Gastrocnemius medialis (tissue), 4 donors: ENCODE measurements at regions not wholly inside any gene's neighbourhood (a gene's known extent, or its start where the extent isn't known, plus 50 kb on each side); places are given as distances from the start of the nearest gene placed in this dataset.
"Not testable (repeated sequence)": the region's sequence is repeated elsewhere in the genome, so short reads cannot be mapped to it uniquely, and the experiment has no call there.

Source experiments
- ATAC-seq, 2 donors: fragments of 150-250 bp; one replicate each; pipeline ENCODE4 v1.9.1; 2016
- DNase-seq, 2 donors: peaks; one replicate each; pipeline ENCODE4 v3.0.0-alpha.2; 2019
- H3K27ac ChIP-seq, 4 donors: fragments of 200-600 bp; sonication (generic); 1 replicate in 1 of 4; 2 replicates in 3 of 4; pipeline ENCODE4 v1.5.1; 2016 to 2018; ENCODE audit warnings: mild to moderate bottlenecking in 2 of 4, moderate library complexity in 1 of 4
- H3K27me3 ChIP-seq, 3 donors: fragments of 200-600 bp; sonication (generic) in 2 of 3; 1 replicate in 1 of 3; 2 replicates in 2 of 3; pipeline versions ENCODE4 v1.5.1 to v1.6.0; 2016 to 2019; ENCODE audit warnings: mild to moderate bottlenecking in 1 of 3, moderate library complexity in 1 of 3
- H3K36me3 ChIP-seq, 2 donors: fragments of 200-600 bp; sonication (generic) in 1 of 2; one replicate each; pipeline ENCODE4 v1.5.1; 2017 to 2018
- H3K4me1 ChIP-seq, 2 donors: fragments of 200-600 bp; sonication (generic) in 1 of 2; one replicate each; pipeline ENCODE4 v1.5.1; 2016 to 2017; ENCODE audit warnings: mild to moderate bottlenecking in 2 of 2
- H3K4me3 ChIP-seq, 4 donors: fragments of 200-600 bp; sonication (generic) in 3 of 4; 1 replicate in 1 of 4; 2 replicates in 3 of 4; pipeline ENCODE4 v1.5.1; 2016 to 2019; ENCODE audit warnings: mild to moderate bottlenecking in 2 of 4
- H3K9me3 ChIP-seq, 3 donors: fragments of 200-600 bp; sonication (generic) in 2 of 3; 1 replicate in 1 of 3; 2 replicates in 2 of 3; pipeline ENCODE4 v1.5.1; 2016 to 2019
- POLR2A ChIP-seq, 2 donors: fragments of 450-650 bp; IDR thresholded peaks; one replicate each; pipeline ENCODE4 v1.6.1; 2017; ENCODE audit warnings: antibody characterized with exemption in 2 of 2, mild to moderate bottlenecking in 2 of 2, moderate library complexity in 2 of 2
- in situ Hi-C, 4 donors: fragments of 200-750 bp; cut with MboI; loops; one replicate each; pipeline versions ENCODE4 v1.15.0 to v1.8.0; 2017; ENCODE audit warnings: low sequenced_read_pairs in 4 of 4
- intact Hi-C: fragments of 100-400 bp; cut with DNase I; formaldehyde crosslinking; loops from one replicate; pipeline ENCODE4 v1.15.1; 2023; ENCODE audit warnings: low total_unique reads
- TF ChIP-seq, protein P1 (sequence below), 5 experiments: fragments of 450-650 bp in 3 of 5; fragments of 200-600 bp in 2 of 5; sonication (generic) in 2 of 5; IDR thresholded peaks in 4 of 5; conservative IDR thresholded peaks in 1 of 5; 1 replicate in 4 of 5; 2 replicates in 1 of 5; pipeline ENCODE4 v1.5.1; 2016 to 2019; ENCODE audit warnings: antibody characterized with exemption in 5 of 5, mild to moderate bottlenecking in 3 of 5, moderate library complexity in 3 of 5

DNA sequence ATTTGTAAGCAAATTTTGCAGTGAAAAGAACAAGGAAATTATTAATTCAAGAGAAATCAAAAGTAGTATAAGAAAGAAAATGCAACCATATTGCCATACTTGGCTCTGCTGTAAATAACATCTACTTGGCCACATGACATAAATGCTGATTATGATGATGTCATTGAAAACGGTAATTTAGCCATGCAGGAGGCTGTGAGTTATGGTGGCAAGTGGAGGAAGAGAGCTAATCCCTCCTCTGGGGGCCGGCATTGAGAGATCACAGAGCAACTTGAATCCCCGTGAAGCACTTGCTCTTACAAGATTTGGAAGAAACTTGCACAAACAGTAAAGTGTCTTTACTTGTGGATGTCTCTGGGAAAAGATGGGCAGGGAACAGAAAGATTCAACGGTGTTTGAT is 456.6 kb downstream of the PREX1 start:
- in situ Hi-C loops: no loop called here
- no peaks in the 10 kb centered on the region for H3K36me3 ChIP-seq
- no peaks in the 10 kb centered on the region for H3K9me3 ChIP-seq
- H3K27ac ChIP-seq: no peak overlapping the region
- H3K27me3 ChIP-seq: peaks cover 0 to 15% (median 0%) of the 10 kb centered on the region in 3 donors
- intact Hi-C loops: no loop called here
- DNase-seq: no peak
- ATAC-seq: no peak
- H3K4me3 ChIP-seq: no peak overlapping the region
- TF ChIP-seq POLR2A (IDR thresholded peaks at IDR 0.05): no peak
- TF ChIP-seq, protein P1, sequence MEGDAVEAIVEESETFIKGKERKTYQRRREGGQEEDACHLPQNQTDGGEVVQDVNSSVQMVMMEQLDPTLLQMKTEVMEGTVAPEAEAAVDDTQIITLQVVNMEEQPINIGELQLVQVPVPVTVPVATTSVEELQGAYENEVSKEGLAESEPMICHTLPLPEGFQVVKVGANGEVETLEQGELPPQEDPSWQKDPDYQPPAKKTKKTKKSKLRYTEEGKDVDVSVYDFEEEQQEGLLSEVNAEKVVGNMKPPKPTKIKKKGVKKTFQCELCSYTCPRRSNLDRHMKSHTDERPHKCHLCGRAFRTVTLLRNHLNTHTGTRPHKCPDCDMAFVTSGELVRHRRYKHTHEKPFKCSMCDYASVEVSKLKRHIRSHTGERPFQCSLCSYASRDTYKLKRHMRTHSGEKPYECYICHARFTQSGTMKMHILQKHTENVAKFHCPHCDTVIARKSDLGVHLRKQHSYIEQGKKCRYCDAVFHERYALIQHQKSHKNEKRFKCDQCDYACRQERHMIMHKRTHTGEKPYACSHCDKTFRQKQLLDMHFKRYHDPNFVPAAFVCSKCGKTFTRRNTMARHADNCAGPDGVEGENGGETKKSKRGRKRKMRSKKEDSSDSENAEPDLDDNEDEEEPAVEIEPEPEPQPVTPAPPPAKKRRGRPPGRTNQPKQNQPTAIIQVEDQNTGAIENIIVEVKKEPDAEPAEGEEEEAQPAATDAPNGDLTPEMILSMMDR (IDR thresholded peaks at IDR 0.05 in 4 of 5, conservative IDR thresholded peaks at IDR 0.05 in 1 of 5): no peak
- no peaks in the 10 kb centered on the region for H3K4me1 ChIP-seq

DNA sequence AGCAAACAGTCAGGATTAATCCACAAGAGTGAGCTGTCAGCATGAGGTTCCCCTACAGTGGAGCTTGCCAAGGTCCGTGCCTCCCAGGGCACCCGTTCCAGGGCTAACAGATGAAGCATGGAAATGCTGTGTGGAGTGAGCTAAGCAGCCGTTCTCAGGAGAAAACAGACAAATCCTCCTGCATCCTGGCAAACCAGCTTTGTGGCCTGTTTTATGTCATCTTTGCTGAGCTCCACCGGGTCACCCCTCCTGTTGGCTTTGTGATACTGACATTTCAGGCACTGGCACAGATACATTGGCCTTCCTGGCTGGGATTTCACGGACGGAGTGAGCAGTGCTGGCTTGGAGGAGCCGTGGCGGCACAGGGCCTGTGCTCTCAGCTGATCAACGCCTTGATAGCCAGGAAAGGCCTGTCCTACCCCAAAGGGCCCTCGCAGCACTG is 459.2 kb downstream of the PREX1 start:
- DNase-seq, H3K4me3 ChIP-seq, H3K27ac ChIP-seq, H3K9me3 ChIP-seq, in situ Hi-C loops, ATAC-seq, H3K4me1 ChIP-seq, H3K27me3 ChIP-seq, intact Hi-C loops, H3K36me3 ChIP-seq: not testable (repeated sequence)

DNA sequence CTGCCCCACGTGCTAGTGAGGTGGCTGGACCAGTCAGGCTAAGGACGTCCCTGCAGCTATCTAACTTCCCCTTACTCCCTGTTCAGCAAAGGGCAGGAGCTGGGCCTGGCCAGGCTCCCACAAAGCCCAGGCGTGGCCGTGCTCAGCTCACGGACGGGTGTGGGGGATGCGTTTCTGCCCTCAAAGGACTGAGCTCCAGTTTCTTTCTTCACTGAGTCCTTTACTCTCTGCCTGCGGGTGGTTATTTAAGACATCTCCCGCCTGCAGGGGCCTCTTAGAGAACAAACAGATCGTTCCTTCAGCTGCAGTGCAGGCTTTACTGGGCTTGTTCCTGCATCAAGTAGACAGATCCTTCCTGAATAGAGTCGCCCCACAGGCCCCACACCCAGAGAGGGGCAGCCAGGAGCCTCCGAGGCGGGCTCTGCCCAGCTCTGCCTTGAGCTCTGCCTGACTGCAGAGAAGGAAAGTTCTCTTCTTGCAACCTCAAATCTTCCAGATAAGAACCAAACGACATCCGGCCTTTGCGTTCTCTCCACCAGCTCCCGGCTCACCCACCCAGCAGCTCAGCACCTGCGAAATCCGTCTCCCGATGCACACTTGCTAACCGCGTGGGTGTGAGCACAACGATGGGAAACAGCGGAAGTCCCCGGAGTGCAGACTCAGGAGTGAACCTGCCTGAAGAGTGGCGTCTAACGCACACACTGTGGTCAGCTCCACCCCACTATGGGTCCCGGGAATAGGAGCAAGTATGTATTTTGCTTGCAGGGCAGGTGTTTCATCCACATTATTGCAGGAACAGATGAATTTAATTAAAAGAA is 460.0 kb downstream of the PREX1 start:
- ATAC-seq, in situ Hi-C loops, H3K27ac ChIP-seq: not testable (repeated sequence)

DNA sequence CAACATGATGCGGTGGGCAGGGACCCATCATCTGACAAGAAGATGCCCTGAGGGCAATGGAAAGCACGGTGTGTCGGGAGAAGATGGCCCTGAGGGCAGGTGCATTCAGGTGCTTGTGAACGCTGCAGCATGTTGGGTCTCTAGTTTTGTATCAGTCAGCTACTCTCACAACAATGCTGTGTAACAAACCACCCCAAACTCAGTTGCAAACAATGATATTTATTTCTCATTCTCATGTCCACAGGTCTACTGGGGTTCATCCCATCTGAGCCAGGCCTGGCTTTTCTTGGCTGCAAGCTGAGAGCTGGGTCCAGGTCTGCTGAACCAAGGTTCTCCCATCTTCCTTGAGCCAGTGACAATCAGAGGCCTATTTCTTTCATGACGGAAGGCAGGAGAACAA is 461.6 kb downstream of the PREX1 start:
- intact Hi-C loops: no loop called here
- ATAC-seq (no peak), DNase-seq (no peak)
- TF ChIP-seq, protein P1 (IDR thresholded peaks at IDR 0.05 in 4 of 5, conservative IDR thresholded peaks at IDR 0.05 in 1 of 5): no peak
- TF ChIP-seq POLR2A (IDR thresholded peaks at IDR 0.05): no peak
- Histone ChIP-seq H3K4me1 (no peaks in the 10 kb centered on the region), H3K27ac (no peak overlapping the region), H3K36me3 (no peaks in the 10 kb centered on the region), H3K4me3 (no peak overlapping the region), H3K27me3 (peaks cover 0 to 3% (median 0%) of the 10 kb centered on the region in 3 donors), H3K9me3 (no peaks in the 10 kb centered on the region)
- in situ Hi-C loops: no loop called here

More for the DNA sequence above, 460.0 kb downstream of the PREX1 start:
- DNase-seq, H3K27me3 ChIP-seq, H3K9me3 ChIP-seq, H3K4me1 ChIP-seq, H3K4me3 ChIP-seq, H3K36me3 ChIP-seq, intact Hi-C loops: not testable (repeated sequence)

DNA sequence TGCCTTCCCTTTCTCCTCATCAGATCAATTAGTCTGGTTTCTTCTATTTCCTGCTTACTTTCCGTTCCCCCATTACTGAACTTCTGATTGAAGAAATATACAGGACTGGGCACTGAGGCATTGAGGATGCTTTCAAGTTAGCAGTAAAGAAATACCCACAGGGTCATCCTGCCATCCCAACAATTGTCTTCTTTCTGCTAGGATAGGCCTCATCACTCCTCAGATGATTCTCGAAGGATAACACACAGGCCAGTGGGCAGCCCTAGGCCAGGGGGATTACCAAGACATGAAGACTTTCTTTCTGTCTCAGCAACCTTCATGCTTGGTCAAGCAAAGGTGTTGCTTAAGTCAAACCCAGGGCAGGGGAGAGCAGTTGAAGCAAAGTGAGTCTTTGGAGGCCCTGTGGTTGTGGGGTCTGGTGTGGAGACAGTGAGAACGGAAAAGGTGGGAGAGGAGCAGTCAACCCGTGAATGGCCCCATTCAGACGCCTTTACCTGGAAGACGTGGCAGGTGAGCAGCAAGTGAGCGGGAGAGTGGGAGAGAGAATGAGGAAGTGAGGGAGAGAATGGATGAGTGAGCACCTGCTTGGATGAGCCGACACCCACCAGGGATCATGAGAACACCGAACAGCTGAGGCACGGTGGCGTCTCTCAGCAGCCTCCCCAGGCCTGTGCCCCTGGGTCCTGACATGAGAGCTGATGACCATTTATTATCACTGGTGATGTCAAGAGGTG is 462.9 kb downstream of the PREX1 start:
- intact Hi-C loops (no loop called here), in situ Hi-C loops (no loop called here)
- H3K4me1 ChIP-seq: no peaks in the 10 kb centered on the region
- DNase-seq (no peak), ATAC-seq (no peak)
- H3K27me3 ChIP-seq: no peaks in the 10 kb centered on the region
- no peak overlapping the region for H3K4me3 ChIP-seq
- H3K36me3 ChIP-seq: no peaks in the 10 kb centered on the region
- no peaks in the 10 kb centered on the region for H3K9me3 ChIP-seq
- no peak overlapping the region for H3K27ac ChIP-seq
- no peak for TF ChIP-seq POLR2A (IDR thresholded peaks at IDR 0.05)
- TF ChIP-seq, protein P1 (IDR thresholded peaks at IDR 0.05 in 4 of 5, conservative IDR thresholded peaks at IDR 0.05 in 1 of 5): no peak
